H1 (cell line): ENCODE measurements at regions not wholly inside any gene's neighbourhood (a gene's known extent, or its start where the extent isn't known, plus 50 kb on each side); places are given as distances from the start of the nearest gene placed in this dataset.

Experiments used
- CTCF ChIA-PET: fragments of 300-600 bp; sonication (Branson Sonifier 250); formaldehyde crosslinking; loops from one replicate; lab custom pipeline; 2021; ENCODE audit not compliant: partially characterized antibody; lab: Charles Lee
- POLR2A ChIA-PET: fragments of 300-600 bp; sonication (Branson Sonifier 250); formaldehyde crosslinking; loops from one replicate; lab custom pipeline; 2021; ENCODE audit warnings: inconsistent platforms; ENCODE audit not compliant: partially characterized antibody; lab: Charles Lee
- DNase-seq, 2 experiments: peaks; one replicate each; pipeline versions ENCODE4 v3.0.0 to v3.0.0-alpha.2; 2010 to 2022; ENCODE audit warnings: low spot score in 2 of 2, low read depth in 1 of 2, mixed read lengths in 1 of 2
- FAIRE-seq: peaks from 2 replicates; lab custom pipeline; 2011; peaks lifted over from hg19 to GRCh38; lab: Jason Lieb, UNC
- H2AFZ ChIP-seq: 2 replicates; pipeline ENCODE4 v1.8.1; 2012; ENCODE audit warnings: low read length, inconsistent platforms
- H2AK5ac ChIP-seq: 2 replicates; pipeline ENCODE4 v1.6.1; 2013; ENCODE audit warnings: low read depth, low read length
- H2BK120ac ChIP-seq: replicated peaks from 2 replicates; pipeline ENCODE3; 2013; ENCODE audit warnings: low read depth, low read length, inconsistent platforms
- H2BK12ac ChIP-seq: 2 replicates; pipeline ENCODE4 v1.6.1; 2013; ENCODE audit warnings: low read depth, low read length
- H2BK15ac ChIP-seq: 2 replicates; pipeline ENCODE4 v1.6.1; 2013; ENCODE audit warnings: low read length
- H2BK20ac ChIP-seq: 2 replicates; pipeline ENCODE4 v1.6.1; 2013; ENCODE audit warnings: low read length
- H2BK5ac ChIP-seq: 2 replicates; pipeline ENCODE4 v1.6.1; 2013; ENCODE audit warnings: low read depth, low read length
- H3K14ac ChIP-seq: 2 replicates; pipeline ENCODE4 v1.6.1; 2013; ENCODE audit warnings: inconsistent platforms; ENCODE audit not compliant: insufficient read length
- H3K18ac ChIP-seq: 2 replicates; pipeline ENCODE4 v1.6.1; 2013; ENCODE audit warnings: low read length; ENCODE audit errors: extremely low read depth
- H3K23ac ChIP-seq: 2 replicates; pipeline ENCODE4 v1.6.1; 2013; ENCODE audit warnings: inconsistent platforms; ENCODE audit not compliant: insufficient read length
- H3K23me2 ChIP-seq: 2 replicates; pipeline ENCODE4 v1.6.1; 2013; ENCODE audit warnings: low read depth, low read length
- H3K27ac ChIP-seq: 2 replicates; pipeline ENCODE4 v1.6.1; 2011; ENCODE audit warnings: low read depth, low read length, inconsistent platforms
- H3K27me3 ChIP-seq, 4 experiments: replicated peaks in 1 of 4; 1 replicate in 1 of 4; 2 replicates in 3 of 4; pipeline versions ENCODE4 v1.6.1 to v1.8.1; 2011 to 2013; ENCODE audit warnings: low read length in 3 of 4, mild to moderate bottlenecking in 3 of 4, inconsistent platforms in 2 of 4, mixed read lengths in 2 of 4, moderate library complexity in 1 of 4; ENCODE audit not compliant: control insufficient read depth in 3 of 4, insufficient read depth in 3 of 4; ENCODE audit errors: extremely low read depth in 1 of 4
- H3K36me3 ChIP-seq, 4 experiments: 2 replicates each; pipeline versions ENCODE4 v1.6.1 to v1.8.1; 2011 to 2013; ENCODE audit warnings: mild to moderate bottlenecking in 4 of 4, low read length in 3 of 4, moderate library complexity in 2 of 4, control low read depth in 1 of 4, inconsistent platforms in 1 of 4; ENCODE audit not compliant: insufficient read depth in 4 of 4, control insufficient read depth in 2 of 4
- H3K4ac ChIP-seq: replicated peaks from 2 replicates; pipeline ENCODE3; 2013; ENCODE audit warnings: low read length, low read depth, mixed read lengths, inconsistent platforms; ENCODE audit not compliant: insufficient read length
- H3K4me1 ChIP-seq, 4 experiments: replicated peaks in 1 of 4; 1 replicate in 1 of 4; 2 replicates in 3 of 4; pipeline versions ENCODE4 v1.6.1 to v1.8.1; 2011 to 2013; ENCODE audit warnings: low read length in 3 of 4, inconsistent platforms in 2 of 4, mixed read lengths in 1 of 4; ENCODE audit not compliant: insufficient read depth in 4 of 4, control insufficient read depth in 3 of 4
- H3K4me2 ChIP-seq, 2 experiments: 2 replicates each; pipeline versions ENCODE4 v1.6.1 to v1.8.1; 2011 to 2013; ENCODE audit warnings: low read depth in 2 of 2, low read length in 2 of 2, control low read depth in 1 of 2, inconsistent platforms in 1 of 2, mild to moderate bottlenecking in 1 of 2; ENCODE audit not compliant: insufficient read depth in 1 of 2
- H3K4me3 ChIP-seq, 4 experiments: fragments of 200-600, 300-600 bp in 1 of 4; sonication (generic), shearing (Covaris generic), sonication (Bioruptor Twin) in 1 of 4; 2 replicates each; pipeline versions ENCODE4 v1.5.1 to v1.8.1; 2011 to 2016; ENCODE audit warnings: low read length in 4 of 4, low read depth in 3 of 4, control low read depth in 2 of 4, inconsistent platforms in 2 of 4, mild to moderate bottlenecking in 2 of 4, mixed read lengths in 1 of 4, moderate library complexity in 1 of 4; ENCODE audit not compliant: insufficient read depth in 2 of 4; ENCODE audit errors: extremely low read depth in 1 of 4
- H3K56ac ChIP-seq: replicated peaks from 2 replicates; pipeline ENCODE3; 2013; ENCODE audit warnings: low read depth, mild to moderate bottlenecking, mixed read lengths, low read length, inconsistent platforms; ENCODE audit not compliant: insufficient read length
- H3K79me1 ChIP-seq: 2 replicates; pipeline ENCODE4 v1.6.1; 2013; ENCODE audit warnings: low read depth, low read length, control low read depth
- H3K79me2 ChIP-seq, 2 experiments: 2 replicates each; pipeline versions ENCODE4 v1.6.1 to v1.8.1; 2012 to 2013; ENCODE audit warnings: low read length in 2 of 2, mild to moderate bottlenecking in 2 of 2, inconsistent platforms in 1 of 2; ENCODE audit not compliant: insufficient read depth in 2 of 2, control insufficient read depth in 1 of 2
- H3K9ac ChIP-seq, 4 experiments: replicated peaks in 1 of 4; 1 replicate in 1 of 4; 2 replicates in 3 of 4; pipeline versions ENCODE4 v1.6.1 to v1.8.1; 2011 to 2013; ENCODE audit warnings: low read depth in 3 of 4, low read length in 3 of 4, control low read depth in 2 of 4, mild to moderate bottlenecking in 2 of 4, moderate library complexity in 2 of 4, inconsistent platforms in 1 of 4; ENCODE audit errors: extremely low read depth in 1 of 4
- H3K9me3 ChIP-seq, 2 experiments: 2 replicates each; pipeline versions ENCODE4 v1.6.1 to v1.8.1; 2012 to 2013; ENCODE audit warnings: mild to moderate bottlenecking in 2 of 2, moderate library complexity in 2 of 2, control low read depth in 1 of 2, inconsistent platforms in 1 of 2, low read depth in 1 of 2, low read length in 1 of 2, mixed read lengths in 1 of 2; ENCODE audit not compliant: insufficient read depth in 2 of 2
- H4K20me1 ChIP-seq, 2 experiments: replicated peaks in 1 of 2; 2 replicates each; pipeline versions ENCODE3 to v1.8.1; 2011 to 2013; ENCODE audit warnings: inconsistent platforms in 2 of 2, low read length in 2 of 2, mild to moderate bottlenecking in 1 of 2; ENCODE audit not compliant: insufficient read depth in 2 of 2, control insufficient read depth in 1 of 2
- H4K5ac ChIP-seq: 2 replicates; pipeline ENCODE4 v1.6.1; 2013; ENCODE audit warnings: low read length, low read depth, mixed read lengths, inconsistent platforms; ENCODE audit not compliant: insufficient read length
- H4K8ac ChIP-seq: 2 replicates; pipeline ENCODE4 v1.8.0; 2013; ENCODE audit warnings: mild to moderate bottlenecking, moderate library complexity, low read length, inconsistent platforms; ENCODE audit not compliant: insufficient read depth; ENCODE audit errors: extremely low read depth
- H4K91ac ChIP-seq: replicated peaks from 2 replicates; pipeline ENCODE3; 2013; ENCODE audit warnings: low read length, mixed read lengths, inconsistent platforms; ENCODE audit not compliant: insufficient read length
- EP300 ChIP-seq, 2 experiments: IDR thresholded peaks; 1 replicate in 1 of 2; 2 replicates in 1 of 2; pipeline ENCODE4 v1.6.1; 2011 to 2012; ENCODE audit warnings: low read depth in 2 of 2, low read length in 2 of 2, mild to moderate bottlenecking in 2 of 2, borderline replicate concordance in 1 of 2, inconsistent platforms in 1 of 2, moderate library complexity in 1 of 2
- JUND ChIP-seq: IDR thresholded peaks from 2 replicates; pipeline ENCODE4 v1.6.1; 2011; ENCODE audit warnings: mild to moderate bottlenecking, improper control_type of control experiment, low read length
- KDM4A ChIP-seq: IDR thresholded peaks from one replicate; pipeline ENCODE4 v1.7.1; 2012; ENCODE audit warnings: low read depth, mild to moderate bottlenecking, moderate library complexity, low read length, inconsistent platforms; ENCODE audit not compliant: severe bottlenecking
- RAD21 ChIP-seq, 2 experiments: IDR thresholded peaks in 1 of 2; conservative IDR thresholded peaks in 1 of 2; 2 replicates each; pipeline ENCODE4 v1.6.1; 2011; ENCODE audit warnings: low read depth in 2 of 2, low read length in 2 of 2, improper control_type of control experiment in 1 of 2, inconsistent platforms in 1 of 2, mild to moderate bottlenecking in 1 of 2, moderate library complexity in 1 of 2
- SIX5 ChIP-seq: IDR thresholded peaks from 2 replicates; pipeline ENCODE4 v1.6.1; 2011; ENCODE audit warnings: mild to moderate bottlenecking, low read depth, low read length
- WGBS, 2 experiments: shearing (Covaris generic) in 1 of 2; methylation state at CpG; one replicate each; pipeline versions ENCODE4 v1.1.6 to v1.1.7; 2013 to 2015; ENCODE audit warnings: low lambda C conversion rate in 2 of 2, mixed read lengths in 2 of 2, inconsistent platforms in 1 of 2, low coverage in 1 of 2, missing lambda C conversion rate in 1 of 2; ENCODE audit not compliant: insufficient replicate concordance in 2 of 2, insufficient coverage in 1 of 2, insufficient read length in 1 of 2; ENCODE audit errors: extremely low coverage in 1 of 2, missing lambda C conversion rate in 1 of 2; 5-methylcytosine and 5-hydroxymethylcytosine counted together
- TF ChIP-seq, protein P1 (sequence below): IDR thresholded peaks from 2 replicates; pipeline ENCODE4 v1.6.1; 2011; ENCODE audit warnings: low read depth, mild to moderate bottlenecking, low read length; ENCODE audit not compliant: insufficient read depth
- TF ChIP-seq, protein P2 (sequence below), 3 experiments: IDR thresholded peaks; 1 replicate in 2 of 3; 2 replicates in 1 of 3; pipeline versions ENCODE4 v1.5.1 to v1.6.1; 2011; ENCODE audit warnings: low read length in 3 of 3, mild to moderate bottlenecking in 3 of 3, inconsistent platforms in 2 of 3, low read depth in 1 of 3, moderate library complexity in 1 of 3; ENCODE audit not compliant: insufficient read depth in 1 of 3; ENCODE audit errors: control extremely low read depth in 1 of 3
- TF ChIP-seq, protein P3 (sequence below): IDR thresholded peaks from 2 replicates; pipeline ENCODE4 v1.6.1; 2012; ENCODE audit warnings: inconsistent platforms

- Histone ChIP-seq H4K8ac (no peak overlapping the region), H2BK5ac (no peak overlapping the region), H3K23ac (no peak overlapping the region), H3K18ac (no peak overlapping the region), H3K9ac (no peak overlapping the region), H3K9me3 (no peaks in the 10 kb centered on the region), H4K91ac (no peak overlapping the region), H3K27ac (no peak overlapping the region), H3K27me3 (peaks cover 0 to 11% (median 8%) of the 10 kb centered on the region in 4 experiments; a peak in 6 of 7 replicates), H2BK120ac (no peak overlapping the region), H3K14ac (no peak overlapping the region), H4K20me1 (no peaks in the 10 kb centered on the region), H2BK20ac (no peak overlapping the region), H3K79me1 (no peaks in the 10 kb centered on the region), H2AK5ac (no peak overlapping the region), H3K4me2 (no peak overlapping the region), H3K79me2 (no peaks in the 10 kb centered on the region), H3K4me1 (no peaks in the 10 kb centered on the region; a peak in 2 of 7 replicates), H3K4me3 (no peak overlapping the region), H3K4ac (no peak overlapping the region), H3K23me2 (peaks cover 6% of the 10 kb centered on the region; the same call in 1 of the 2 replicates), H4K5ac (no peak overlapping the region), H3K36me3 (no peaks in the 10 kb centered on the region), H2BK15ac (no peak overlapping the region), H3K56ac (no peak overlapping the region), H2AFZ (no peak overlapping the region), H2BK12ac (no peak overlapping the region)
- ChIA-PET CTCF (interaction anchor here (0.6 to 1.9 kb wide), 2 partner anchors 368 to 417 kb away, joined by 3 to 11 read pairs; no protein-coding TSS in a partner anchor), POLR2A (interaction anchor here (0.6 kb wide), 1 partner anchor 186 kb away, joined by 5 read pairs; no protein-coding TSS in a partner anchor)
- no peak for TF ChIP-seq JUND
- TF ChIP-seq, protein P1, sequence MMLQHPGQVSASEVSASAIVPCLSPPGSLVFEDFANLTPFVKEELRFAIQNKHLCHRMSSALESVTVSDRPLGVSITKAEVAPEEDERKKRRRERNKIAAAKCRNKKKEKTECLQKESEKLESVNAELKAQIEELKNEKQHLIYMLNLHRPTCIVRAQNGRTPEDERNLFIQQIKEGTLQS, result no peak
- no peak for TF ChIP-seq KDM4A
- TF ChIP-seq, protein P2, sequence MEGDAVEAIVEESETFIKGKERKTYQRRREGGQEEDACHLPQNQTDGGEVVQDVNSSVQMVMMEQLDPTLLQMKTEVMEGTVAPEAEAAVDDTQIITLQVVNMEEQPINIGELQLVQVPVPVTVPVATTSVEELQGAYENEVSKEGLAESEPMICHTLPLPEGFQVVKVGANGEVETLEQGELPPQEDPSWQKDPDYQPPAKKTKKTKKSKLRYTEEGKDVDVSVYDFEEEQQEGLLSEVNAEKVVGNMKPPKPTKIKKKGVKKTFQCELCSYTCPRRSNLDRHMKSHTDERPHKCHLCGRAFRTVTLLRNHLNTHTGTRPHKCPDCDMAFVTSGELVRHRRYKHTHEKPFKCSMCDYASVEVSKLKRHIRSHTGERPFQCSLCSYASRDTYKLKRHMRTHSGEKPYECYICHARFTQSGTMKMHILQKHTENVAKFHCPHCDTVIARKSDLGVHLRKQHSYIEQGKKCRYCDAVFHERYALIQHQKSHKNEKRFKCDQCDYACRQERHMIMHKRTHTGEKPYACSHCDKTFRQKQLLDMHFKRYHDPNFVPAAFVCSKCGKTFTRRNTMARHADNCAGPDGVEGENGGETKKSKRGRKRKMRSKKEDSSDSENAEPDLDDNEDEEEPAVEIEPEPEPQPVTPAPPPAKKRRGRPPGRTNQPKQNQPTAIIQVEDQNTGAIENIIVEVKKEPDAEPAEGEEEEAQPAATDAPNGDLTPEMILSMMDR (IDR thresholded peaks at IDR 0.05; ENCODE audit: control extremely low read depth in 1 of 3, insufficient read depth in 1 of 3, low read depth in 1 of 3, low read length in 3 of 3), result no peak
- TF ChIP-seq, protein P3, sequence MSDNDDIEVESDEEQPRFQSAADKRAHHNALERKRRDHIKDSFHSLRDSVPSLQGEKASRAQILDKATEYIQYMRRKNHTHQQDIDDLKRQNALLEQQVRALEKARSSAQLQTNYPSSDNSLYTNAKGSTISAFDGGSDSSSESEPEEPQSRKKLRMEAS, result no peak
- TF ChIP-seq EP300 (IDR thresholded peaks at IDR 0.05; ENCODE audit: borderline replicate concordance in 1 of 2, low read depth in 2 of 2, low read length in 2 of 2), result no peak
- TF ChIP-seq RAD21 (IDR thresholded peaks at IDR 0.05 in 1 of 2, conservative IDR thresholded peaks at IDR 0.05 in 1 of 2; ENCODE audit: low read depth in 2 of 2, low read length in 2 of 2), result no peak
- no peak for TF ChIP-seq SIX5
- no peak for DNase-seq
- FAIRE-seq, result no peak
- WGBS, 2 experiments, result 72% methylated on average over 1 of the region's 1 CpG; no CpG with 5 or more reads in 1 of the 2 experiments
Observed at GRCh38 chr2:176557821-176558220, 288.6 kb downstream of the MTX2 start.
